ENCODE measurements at regions not wholly inside any gene's neighbourhood (a gene's known extent, or its start where the extent isn't known, plus 50 kb on each side); places are given as distances from the start of the nearest gene placed in this dataset.

GRCh38 chr10:129093641-129094040, 373.4 kb upstream of the MGMT start:
- H3K9ac ChIP-seq, result no peak overlapping the region
- H3K4me3 Mint-ChIP-seq, result no peak overlapping the region
- no peaks in the 10 kb centered on the region for H4K20me1 ChIP-seq (ENCODE audit: low read depth)
- H3K79me2 ChIP-seq (ENCODE audit: low read depth), result no peaks in the 10 kb centered on the region
- H3K4me1 ChIP-seq, result peaks cover 18% of the 10 kb centered on the region
- no peaks in the 10 kb centered on the region for H3K9me3 Mint-ChIP-seq
- no peaks in the 10 kb centered on the region for H3F3A ChIP-seq (ENCODE audit: low read depth)
- no peaks in the 10 kb centered on the region for H3K36me3 ChIP-seq
- no peaks in the 10 kb centered on the region for H3K36me3 Mint-ChIP-seq
- TF ChIP-seq CTCF (IDR thresholded peaks at IDR 0.05), result no peak
- TF ChIP-seq EZH2 (IDR thresholded peaks at IDR 0.05), result no peak
- no peak for TF ChIP-seq EZH2phosphoT487 (IDR thresholded peaks at IDR 0.05)
- no peak overlapping the region for H3K27ac Mint-ChIP-seq
- H3K9me3 ChIP-seq (ENCODE audit: low read depth), result no peaks in the 10 kb centered on the region
- H3K4me1 Mint-ChIP-seq, result peaks cover 16% of the 10 kb centered on the region
- no peak for DNase-seq (ENCODE audit: low spot score)
- no peaks in the 10 kb centered on the region for H3K27me3 Mint-ChIP-seq (ENCODE audit: insufficient read depth, low read depth)
- no peak overlapping the region for H3K27ac ChIP-seq
- no peaks in the 10 kb centered on the region for H3K27me3 ChIP-seq
- H3K4me3 ChIP-seq, result no peak overlapping the region
- no peak overlapping the region for H3K4me2 ChIP-seq
- H2AFZ ChIP-seq (replicated peaks), result no peak overlapping the region

- H4K20me1 ChIP-seq (ENCODE audit: low read depth), result no peaks in the 10 kb centered on the region
- peaks cover 18% of the 10 kb centered on the region for H3K4me1 ChIP-seq
- TF ChIP-seq EZH2phosphoT487 (IDR thresholded peaks at IDR 0.05) (no peak), CTCF (IDR thresholded peaks at IDR 0.05) (no peak), EZH2 (IDR thresholded peaks at IDR 0.05) (no peak)
- H3K9ac ChIP-seq, result no peak overlapping the region
- no peaks in the 10 kb centered on the region for H3K79me2 ChIP-seq (ENCODE audit: low read depth)
- no peak overlapping the region for H3K4me3 ChIP-seq
- H3K4me2 ChIP-seq, result no peak overlapping the region
- H3K9me3 ChIP-seq (ENCODE audit: low read depth), result no peaks in the 10 kb centered on the region
- no peaks in the 10 kb centered on the region for H3K27me3 ChIP-seq
- Mint-ChIP-seq H3K27me3 (ENCODE audit: insufficient read depth, low read depth) (no peaks in the 10 kb centered on the region), H3K4me1 (peaks cover 16% of the 10 kb centered on the region), H3K36me3 (no peaks in the 10 kb centered on the region), H3K27ac (no peak overlapping the region), H3K9me3 (no peaks in the 10 kb centered on the region), H3K4me3 (no peak overlapping the region)
- no peak overlapping the region for H3K27ac ChIP-seq
- H2AFZ ChIP-seq (replicated peaks), result no peak overlapping the region
- no peaks in the 10 kb centered on the region for H3F3A ChIP-seq (ENCODE audit: low read depth)
- H3K36me3 ChIP-seq, result no peaks in the 10 kb centered on the region
- DNase-seq (ENCODE audit: low spot score), result no peak
Observed at GRCh38 chr10:129094233-129094632, 372.8 kb upstream of the MGMT start.

- H3K4me3 Mint-ChIP-seq, result no peak overlapping the region
Observed at GRCh38 chr10:129094861-129095260, 372.2 kb upstream of the MGMT start.

More at GRCh38 chr10:129094861-129095260, 372.2 kb upstream of the MGMT start:
- H3F3A ChIP-seq (ENCODE audit: low read depth), result no peaks in the 10 kb centered on the region
- no peak overlapping the region for H3K4me3 ChIP-seq
- Mint-ChIP-seq H3K27ac (no peak overlapping the region), H3K27me3 (ENCODE audit: insufficient read depth, low read depth) (peaks cover 2% of the 10 kb centered on the region), H3K4me1 (peaks cover 16% of the 10 kb centered on the region), H3K36me3 (no peaks in the 10 kb centered on the region), H3K9me3 (no peaks in the 10 kb centered on the region)
- H3K27ac ChIP-seq, result no peak overlapping the region
- no peaks in the 10 kb centered on the region for H3K9me3 ChIP-seq (ENCODE audit: low read depth)
- H3K27me3 ChIP-seq, result no peaks in the 10 kb centered on the region
- no peak overlapping the region for H3K4me2 ChIP-seq
- H3K9ac ChIP-seq, result no peak overlapping the region
- H3K4me1 ChIP-seq, result peaks cover 16% of the 10 kb centered on the region
- H2AFZ ChIP-seq (replicated peaks), result no peak overlapping the region
- DNase-seq (ENCODE audit: low spot score), result no peak
- H3K36me3 ChIP-seq, result no peaks in the 10 kb centered on the region
- no peaks in the 10 kb centered on the region for H4K20me1 ChIP-seq (ENCODE audit: low read depth)
- TF ChIP-seq CTCF (IDR thresholded peaks at IDR 0.05) (no peak), EZH2 (IDR thresholded peaks at IDR 0.05) (no peak), EZH2phosphoT487 (IDR thresholded peaks at IDR 0.05) (no peak)
- H3K79me2 ChIP-seq (ENCODE audit: low read depth), result no peaks in the 10 kb centered on the region
